CD4-positive, alpha-beta T cell treated with Interleukin-4 for 4 hours (primary cell): ENCODE measurements at regions not wholly inside any gene's neighbourhood (a gene's known extent, or its start where the extent isn't known, plus 50 kb on each side); places are given as distances from the start of the nearest gene placed in this dataset.

Experiments used
- DNase-seq: peaks from one replicate; pipeline ENCODE4 v3.0.0-alpha.2; 2020

GRCh38 chr14:62602712-62603111 lies 442.5 kb downstream of the KCNH5 start:
- no peak for DNase-seq

- no peak for DNase-seq
Measured at GRCh38 chr14:62604524-62604923, 440.7 kb downstream of the KCNH5 start.

DNA sequence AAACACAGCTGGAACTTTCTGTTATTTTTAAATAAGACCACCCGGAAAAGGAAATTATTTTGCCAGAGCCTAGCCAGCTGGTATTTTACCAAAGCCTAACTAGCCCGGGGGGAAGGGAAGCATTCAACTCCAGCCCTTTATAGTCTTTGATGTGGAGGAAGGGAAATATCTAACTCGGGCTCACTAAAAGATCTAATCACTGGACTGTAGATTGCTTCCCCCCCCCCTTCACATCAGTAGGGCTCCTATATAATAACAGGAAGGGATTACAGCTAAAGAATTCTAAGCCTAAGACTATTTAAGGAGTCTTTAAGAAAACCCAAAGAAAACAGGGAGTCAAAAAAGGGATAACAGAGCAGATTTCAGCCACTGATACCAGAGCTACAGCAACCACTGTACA lies 431.1 kb downstream of the KCNH5 start:
- DNase-seq, result no peak

DNA sequence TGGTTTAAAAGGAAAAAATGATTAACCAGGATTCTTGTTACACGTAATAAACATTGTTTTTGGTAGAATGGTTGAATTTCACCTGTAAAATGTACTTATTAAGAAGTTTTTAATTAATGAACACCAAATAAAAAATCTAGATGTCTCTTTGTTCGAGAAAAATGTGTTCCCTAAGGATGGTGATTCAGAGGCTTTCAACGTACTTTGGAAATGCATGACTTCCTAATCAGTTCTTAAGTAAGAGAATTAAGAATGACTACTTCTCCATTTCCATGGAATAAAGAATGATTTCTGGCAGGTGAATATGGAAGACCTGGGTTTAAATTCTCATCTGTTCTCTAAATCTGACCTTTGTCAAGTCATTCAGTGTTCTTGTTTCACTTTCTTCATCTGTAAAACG lies 428.6 kb downstream of the KCNH5 start:
- no peak for DNase-seq

DNA sequence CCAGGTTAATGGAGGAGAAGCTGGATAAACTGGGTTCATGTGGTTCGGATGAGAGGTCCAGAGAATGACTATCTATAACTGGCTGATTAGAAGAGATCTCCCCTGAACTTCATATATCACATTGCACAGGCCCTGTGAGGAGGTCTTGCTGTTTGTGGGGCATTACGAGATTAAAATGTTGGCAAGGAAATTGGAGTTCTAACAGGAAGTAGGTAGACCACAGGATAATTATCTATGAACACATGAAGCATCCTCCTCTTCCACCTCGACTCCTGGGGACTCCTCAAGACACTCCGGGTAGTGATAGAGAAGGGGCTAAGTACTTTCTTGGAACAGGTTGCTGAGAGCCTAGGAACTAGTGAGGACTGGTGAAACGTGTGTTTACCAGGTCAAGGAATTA lies 418.8 kb downstream of the KCNH5 start:
- DNase-seq, result no peak

DNA sequence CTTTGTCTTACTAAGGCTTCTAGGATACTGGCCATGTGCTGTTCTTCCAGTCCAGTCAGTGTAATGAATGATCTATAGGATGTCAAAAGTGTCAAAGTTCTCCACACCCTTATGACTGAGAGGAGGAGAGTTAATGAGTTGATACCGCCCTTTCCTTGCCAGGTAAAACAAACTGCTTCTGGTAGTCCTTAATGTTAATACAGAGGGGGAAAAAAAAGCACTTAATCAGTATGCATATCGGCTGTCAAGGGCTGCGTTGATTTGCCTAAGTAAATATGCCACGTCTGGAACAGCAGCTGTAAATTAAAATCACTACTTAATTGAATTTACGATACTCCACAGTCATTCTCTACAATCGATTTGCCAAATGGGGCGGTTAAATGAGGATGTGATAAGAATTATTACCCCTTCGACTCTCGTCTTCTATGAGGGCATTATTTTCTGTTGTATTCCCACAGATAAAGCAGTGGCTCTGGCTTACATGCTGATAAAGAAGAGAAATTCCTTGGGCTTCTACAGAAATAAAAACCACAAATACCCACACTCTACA lies 416.0 kb downstream of the KCNH5 start:
- DNase-seq, result no peak

DNA sequence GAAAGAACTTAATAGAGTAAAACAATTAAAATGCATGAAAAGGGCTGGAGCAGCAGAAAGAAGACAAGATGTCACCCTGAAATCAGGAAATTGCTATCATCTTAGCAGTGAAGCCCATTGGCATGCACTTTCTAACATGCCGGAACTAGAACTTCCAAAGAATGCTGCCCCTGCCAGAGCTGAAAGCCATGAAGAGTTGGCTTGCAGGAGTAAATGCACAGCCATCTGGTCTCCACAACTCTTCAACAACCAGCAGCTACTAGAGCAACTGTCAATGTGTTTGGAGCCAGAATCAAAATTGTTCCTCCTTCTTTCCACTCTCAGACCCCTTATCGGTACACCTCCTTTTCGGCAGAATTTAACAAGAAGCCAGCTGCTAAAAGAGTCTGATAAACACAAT lies 414.1 kb downstream of the KCNH5 start:
- DNase-seq, result no peak

- DNase-seq, result no peak
Measured at GRCh38 chr14:62632771-62633170, 412.5 kb downstream of the KCNH5 start.

- no peak for DNase-seq
Measured at GRCh38 chr14:62645649-62646048, 399.6 kb downstream of the KCNH5 start.
